B cell (primary cell): ENCODE measurements at regions not wholly inside any gene's neighbourhood (a gene's known extent, or its start where the extent isn't known, plus 50 kb on each side); places are given as distances from the start of the nearest gene placed in this dataset.

Source experiments
- EZH2 ChIP-seq: IDR thresholded peaks from 2 replicates; pipeline ENCODE4 v1.6.1; 2012; ENCODE audit warnings: borderline replicate concordance, low read depth, mild to moderate bottlenecking, moderate library complexity, low read length; ENCODE audit not compliant: insufficient read depth, poor library complexity, severe bottlenecking
- TF ChIP-seq, protein P1 (sequence below): fragments of 200-600 bp; IDR thresholded peaks from one replicate; pipeline ENCODE4 v1.8.0; 2022; ENCODE audit warnings: antibody characterized with exemption, mild to moderate bottlenecking

- TF ChIP-seq, protein P1, sequence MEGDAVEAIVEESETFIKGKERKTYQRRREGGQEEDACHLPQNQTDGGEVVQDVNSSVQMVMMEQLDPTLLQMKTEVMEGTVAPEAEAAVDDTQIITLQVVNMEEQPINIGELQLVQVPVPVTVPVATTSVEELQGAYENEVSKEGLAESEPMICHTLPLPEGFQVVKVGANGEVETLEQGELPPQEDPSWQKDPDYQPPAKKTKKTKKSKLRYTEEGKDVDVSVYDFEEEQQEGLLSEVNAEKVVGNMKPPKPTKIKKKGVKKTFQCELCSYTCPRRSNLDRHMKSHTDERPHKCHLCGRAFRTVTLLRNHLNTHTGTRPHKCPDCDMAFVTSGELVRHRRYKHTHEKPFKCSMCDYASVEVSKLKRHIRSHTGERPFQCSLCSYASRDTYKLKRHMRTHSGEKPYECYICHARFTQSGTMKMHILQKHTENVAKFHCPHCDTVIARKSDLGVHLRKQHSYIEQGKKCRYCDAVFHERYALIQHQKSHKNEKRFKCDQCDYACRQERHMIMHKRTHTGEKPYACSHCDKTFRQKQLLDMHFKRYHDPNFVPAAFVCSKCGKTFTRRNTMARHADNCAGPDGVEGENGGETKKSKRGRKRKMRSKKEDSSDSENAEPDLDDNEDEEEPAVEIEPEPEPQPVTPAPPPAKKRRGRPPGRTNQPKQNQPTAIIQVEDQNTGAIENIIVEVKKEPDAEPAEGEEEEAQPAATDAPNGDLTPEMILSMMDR, result no peak
- TF ChIP-seq EZH2, result no peak
Measured at GRCh38 chr13:27004866-27005265, 166.7 kb downstream of the USP12 start.
